NT2/D1 (cell line): ENCODE measurements at regions not wholly inside any gene's neighbourhood (a gene's known extent, or its start where the extent isn't known, plus 50 kb on each side); places are given as distances from the start of the nearest gene placed in this dataset.

Experiments
- YY1 ChIP-seq: IDR thresholded peaks from 2 replicates; pipeline ENCODE4 v1.6.1; 2011; ENCODE audit not compliant: insufficient read length, insufficient read depth
- ZNF274 ChIP-seq: IDR thresholded peaks from 2 replicates; pipeline ENCODE4 v1.6.1; 2011; ENCODE audit warnings: mild to moderate bottlenecking, low read depth, low read length

DNA sequence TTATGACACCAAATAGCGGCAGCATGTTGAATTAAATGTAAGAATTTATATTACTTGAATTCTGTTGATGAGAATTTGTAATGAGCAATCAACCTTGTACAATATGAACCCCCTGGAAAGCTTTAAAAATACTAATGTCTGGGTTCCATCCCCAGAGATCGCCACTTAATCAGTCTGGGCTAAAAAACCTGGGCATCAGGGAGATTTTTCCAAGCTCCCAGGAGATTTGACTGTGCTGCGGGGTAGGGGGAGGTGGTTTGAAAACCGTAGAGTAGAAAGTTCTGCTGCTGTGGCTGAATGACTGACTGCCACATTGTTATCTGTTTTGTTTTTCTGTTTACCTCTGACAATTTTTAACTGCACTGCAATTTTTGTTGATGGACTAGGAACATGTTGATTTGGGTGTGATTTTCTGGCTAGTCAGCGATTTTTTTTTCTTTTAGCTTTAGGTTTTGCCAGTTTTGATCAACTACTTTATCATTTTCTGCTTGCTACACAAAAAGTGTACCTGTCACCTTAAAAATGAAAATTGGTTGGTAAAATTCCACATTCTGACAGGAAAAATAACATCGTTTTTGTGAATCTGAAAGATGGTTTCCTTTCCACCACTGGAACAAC is 79.3 kb downstream of the PCTP start:
- no peak for TF ChIP-seq ZNF274
- no peak for TF ChIP-seq YY1
